Lower leg skin (tissue), 4 donors: ENCODE measurements at regions not wholly inside any gene's neighbourhood (a gene's known extent, or its start where the extent isn't known, plus 50 kb on each side); places are given as distances from the start of the nearest gene placed in this dataset.

ENCODE experiments used
- DNase-seq, 2 donors: peaks; one replicate each; pipeline ENCODE4 v3.0.0-alpha.2; 2019; ENCODE audit warnings: low spot score in 2 of 2
- H3K4me3 ChIP-seq: fragments of 200-600 bp; sonication (generic); 2 replicates; pipeline ENCODE4 v1.5.1; 2017; ENCODE audit warnings: mild to moderate bottlenecking, low read depth; ENCODE audit not compliant: poor library complexity, severe bottlenecking
- CTCF ChIP-seq, 3 donors: fragments of 450-650 bp; IDR thresholded peaks; one replicate each; pipeline ENCODE4 v1.5.1; 2016; ENCODE audit warnings: antibody characterized with exemption in 3 of 3, mild to moderate bottlenecking in 3 of 3, moderate library complexity in 2 of 3
- POLR2A ChIP-seq, 2 donors: fragments of 450-650 bp; IDR thresholded peaks; one replicate each; pipeline ENCODE4 v1.6.1; 2016 to 2017; ENCODE audit warnings: antibody characterized with exemption in 2 of 2, mild to moderate bottlenecking in 1 of 2, moderate library complexity in 1 of 2
- WGBS, 2 donors: methylation state at CpG; one replicate each; pipeline ENCODE4 v1.1.5; 2018; 5-methylcytosine and 5-hydroxymethylcytosine counted together
- intact Hi-C: fragments of 100-400 bp; cut with DNase I; formaldehyde crosslinking; loops from one replicate; pipeline ENCODE4 v1.15.0; 2023; ENCODE audit warnings: low total_unique reads

GRCh38 chr13:40113643-40114304, 458.3 kb downstream of the COG6 start:
- no peak for TF ChIP-seq POLR2A (IDR thresholded peaks at IDR 0.05)
- no peak for TF ChIP-seq CTCF (IDR thresholded peaks at IDR 0.05)
- 81 to 89% methylated on average over 8 of the region's 8 CpGs for WGBS, 2 donors
- intact Hi-C loops = no loop called here
- H3K4me3 ChIP-seq = no peak overlapping the region
- no peak for DNase-seq

GRCh38 chr13:40114305-40114896, 458.9 kb downstream of the COG6 start:
- TF ChIP-seq POLR2A (IDR thresholded peaks at IDR 0.05) (no peak), CTCF (IDR thresholded peaks at IDR 0.05) (no peak)
- WGBS, 2 donors = 81 to 86% methylated on average over 6 of the region's 6 CpGs
- intact Hi-C loops = no loop called here
- DNase-seq = no peak
- no peak overlapping the region for H3K4me3 ChIP-seq

- DNase-seq = no peak
Measured at GRCh38 chr13:40115426-40115825, 460.0 kb downstream of the COG6 start.

DNA sequence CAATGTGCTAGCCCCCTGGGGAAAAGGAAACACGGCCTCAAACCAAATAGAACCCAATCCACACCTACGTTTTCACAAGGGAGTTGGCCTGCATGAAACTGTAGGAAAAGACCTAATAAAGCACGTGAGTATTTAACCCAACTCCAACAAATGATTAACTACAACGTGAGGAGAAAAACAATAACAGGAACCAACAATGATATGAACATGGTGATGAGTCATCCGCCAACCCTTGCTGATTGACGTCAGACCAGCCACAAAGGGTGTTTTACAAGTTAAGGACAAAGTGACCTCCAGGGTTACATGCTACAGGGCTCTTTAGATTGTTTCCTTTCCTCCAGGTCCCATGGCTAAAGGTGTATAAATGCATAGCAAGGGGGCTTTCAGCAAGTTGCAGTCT, 460.5 kb downstream of the COG6 start:
- peak; percentile 65 to 91 for DNase-seq
- intact Hi-C loops = no loop called here
- H3K4me3 ChIP-seq = no peak overlapping the region
- TF ChIP-seq CTCF (IDR thresholded peaks at IDR 0.05) (no peak), POLR2A (IDR thresholded peaks at IDR 0.05) (no peak)
- WGBS, 2 donors = 37 to 46% methylated on average over 6 of the region's 6 CpGs

More at GRCh38 chr13:40115426-40115825, 460.0 kb downstream of the COG6 start:
- TF ChIP-seq CTCF (IDR thresholded peaks at IDR 0.05) = no peak
- no peak for TF ChIP-seq POLR2A (IDR thresholded peaks at IDR 0.05)
- H3K4me3 ChIP-seq = no peak overlapping the region
- WGBS, 2 donors = 60 to 79% methylated on average over 2 of the region's 2 CpGs
- intact Hi-C loops = no loop called here

- TF ChIP-seq POLR2A (IDR thresholded peaks at IDR 0.05) (no peak), CTCF (IDR thresholded peaks at IDR 0.05) (no peak)
- intact Hi-C loops = no loop called here
- H3K4me3 ChIP-seq = no peak overlapping the region
- no peak for DNase-seq
- 92 to 97% methylated on average over 3 of the region's 3 CpGs for WGBS, 2 donors
Measured at GRCh38 chr13:40118337-40118736, 462.9 kb downstream of the COG6 start.

DNA sequence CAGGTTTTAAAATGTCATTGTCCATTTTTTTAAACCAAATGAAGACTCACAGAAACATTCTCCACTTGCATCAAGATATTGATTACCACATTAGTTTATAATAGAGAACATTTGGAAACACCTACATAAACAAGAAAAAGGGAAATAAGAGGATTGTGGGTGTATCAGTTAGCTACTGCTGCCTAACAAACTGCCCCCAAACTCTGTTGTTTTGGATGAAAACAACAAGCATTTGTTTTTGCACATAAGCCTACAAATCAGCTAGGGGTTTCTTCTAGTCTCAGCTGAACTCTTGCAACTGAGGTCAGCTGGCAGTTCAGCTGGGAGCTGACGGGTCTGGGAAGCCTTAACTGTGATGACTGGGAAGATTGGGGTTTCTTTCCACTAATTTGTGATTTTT, 464.4 kb downstream of the COG6 start:
- intact Hi-C loops = no loop called here
- TF ChIP-seq CTCF (IDR thresholded peaks at IDR 0.05) (no peak), POLR2A (IDR thresholded peaks at IDR 0.05) (no peak)
- WGBS, 2 donors = 88% methylated on average over 1 of the region's 1 CpG
- H3K4me3 ChIP-seq = no peak overlapping the region
- DNase-seq = no peak
